ENCODE measurements at regions not wholly inside any gene's neighbourhood (a gene's known extent, or its start where the extent isn't known, plus 50 kb on each side); places are given as distances from the start of the nearest gene placed in this dataset.

GRCh38 chr3:82815417-82816058 lies 1054.1 kb upstream of the GBE1 start:
- Histone ChIP-seq H3K4me3 (no peak overlapping the region), H3K27ac (no peak overlapping the region), H3K4me1 (no peaks in the 10 kb centered on the region), H3K36me3 (no peaks in the 10 kb centered on the region), H3K27me3 (no peaks in the 10 kb centered on the region), H3K9me3 (peaks cover 0 to 15% (median 7%) of the 10 kb centered on the region in 4 donors)
- 87 to 100% methylated on average over 1 to 2 of the region's 2 CpGs for WGBS, 2 donors
- ATAC-seq (ENCODE audit: low FRiP score in 2 of 2), result no peak
- TF ChIP-seq EP300 (IDR thresholded peaks at IDR 0.05) (no peak), CTCF (IDR thresholded peaks at IDR 0.05) (no peak), POLR2AphosphoS5 (IDR thresholded peaks at IDR 0.05) (no peak), POLR2A (IDR thresholded peaks at IDR 0.05) (no peak)
- DNase-seq, result peak in 1 of 2 donors; percentile 27

- WGBS, 2 donors, result 81 to 92% methylated on average over 2 of the region's 2 CpGs
- DNase-seq, result no peak
- no peak for ATAC-seq (ENCODE audit: low FRiP score in 2 of 2)
Measured at GRCh38 chr3:82814660-82815059, 1053.2 kb upstream of the GBE1 start.

GRCh38 chr3:82807781-82808180 lies 1046.3 kb upstream of the GBE1 start:
- no peaks in the 10 kb centered on the region for H3K4me1 ChIP-seq
- H3K4me3 ChIP-seq, result no peak overlapping the region
- WGBS, 2 donors, result 89 to 95% methylated on average over 16 to 23 of the region's 23 CpGs
- no peak overlapping the region for H3K27ac ChIP-seq
- no peaks in the 10 kb centered on the region for H3K27me3 ChIP-seq
- no peaks in the 10 kb centered on the region for H3K9me3 ChIP-seq
- DNase-seq (peak in 1 of 2 donors; percentile 66), ATAC-seq (ENCODE audit: low FRiP score in 2 of 2) (no peak)
- H3K36me3 ChIP-seq, result no peaks in the 10 kb centered on the region
- TF ChIP-seq CTCF (IDR thresholded peaks at IDR 0.05), result no peak
- TF ChIP-seq EP300 (IDR thresholded peaks at IDR 0.05), result no peak
- TF ChIP-seq POLR2A (IDR thresholded peaks at IDR 0.05), result no peak
- TF ChIP-seq POLR2AphosphoS5 (IDR thresholded peaks at IDR 0.05), result no peak

More at GRCh38 chr3:82814660-82815059, 1053.2 kb upstream of the GBE1 start:
- no peak overlapping the region for H3K4me3 ChIP-seq
- H3K9me3 ChIP-seq, result peaks cover 0 to 15% (median 7%) of the 10 kb centered on the region in 4 donors
- no peaks in the 10 kb centered on the region for H3K4me1 ChIP-seq
- no peak overlapping the region for H3K27ac ChIP-seq
- H3K27me3 ChIP-seq, result no peaks in the 10 kb centered on the region
- H3K36me3 ChIP-seq, result no peaks in the 10 kb centered on the region
- TF ChIP-seq POLR2A (IDR thresholded peaks at IDR 0.05), result no peak
- no peak for TF ChIP-seq POLR2AphosphoS5 (IDR thresholded peaks at IDR 0.05)
- no peak for TF ChIP-seq CTCF (IDR thresholded peaks at IDR 0.05)
- no peak for TF ChIP-seq EP300 (IDR thresholded peaks at IDR 0.05)

- Histone ChIP-seq H3K27me3 (no peaks in the 10 kb centered on the region), H3K9me3 (no peaks in the 10 kb centered on the region), H3K4me3 (no peak overlapping the region), H3K4me1 (no peaks in the 10 kb centered on the region), H3K36me3 (no peaks in the 10 kb centered on the region), H3K27ac (no peak overlapping the region)
- DNase-seq (no peak), ATAC-seq (ENCODE audit: low FRiP score in 2 of 2) (no peak)
- WGBS, 2 donors, result 65 to 72% methylated on average over 2 of the region's 2 CpGs
- TF ChIP-seq POLR2A (IDR thresholded peaks at IDR 0.05), result no peak
- no peak for TF ChIP-seq POLR2AphosphoS5 (IDR thresholded peaks at IDR 0.05)
- no peak for TF ChIP-seq CTCF (IDR thresholded peaks at IDR 0.05)
Measured at GRCh38 chr3:82802501-82802900, 1041.1 kb upstream of the GBE1 start.

- Histone ChIP-seq H3K27me3 (no peaks in the 10 kb centered on the region), H3K36me3 (no peaks in the 10 kb centered on the region), H3K4me3 (no peak overlapping the region), H3K27ac (no peak overlapping the region), H3K4me1 (no peaks in the 10 kb centered on the region), H3K9me3 (no peaks in the 10 kb centered on the region)
- no peak for DNase-seq
- ATAC-seq (ENCODE audit: low FRiP score in 2 of 2), result no peak
- TF ChIP-seq POLR2AphosphoS5 (IDR thresholded peaks at IDR 0.05) (no peak), POLR2A (IDR thresholded peaks at IDR 0.05) (no peak), EP300 (IDR thresholded peaks at IDR 0.05) (no peak), CTCF (IDR thresholded peaks at IDR 0.05) (no peak)
Measured at GRCh38 chr3:82800248-82800647, 1038.8 kb upstream of the GBE1 start.

All from upper lobe of left lung (tissue), 6 donors.